ENCODE measurements at regions not wholly inside any gene's neighbourhood (a gene's known extent, or its start where the extent isn't known, plus 50 kb on each side); places are given as distances from the start of the nearest gene placed in this dataset.

DNA sequence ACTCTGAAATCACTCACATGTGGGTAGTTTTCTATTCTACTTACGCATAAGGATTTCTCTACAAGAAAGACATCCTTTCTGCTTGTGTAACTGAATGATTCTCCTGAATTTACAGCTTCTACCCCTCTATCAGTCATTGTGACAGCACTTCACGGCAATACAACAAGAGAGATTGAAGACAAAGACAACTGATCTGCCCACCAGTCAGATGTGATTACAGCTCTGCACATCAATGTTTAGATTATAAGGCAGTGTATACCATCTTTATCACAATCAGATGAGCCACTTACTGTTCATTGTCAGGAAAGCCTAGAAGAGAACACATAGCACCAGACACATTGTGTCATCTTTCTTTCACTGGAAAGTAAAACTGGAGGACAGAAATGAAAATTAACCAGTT is 324.4 kb downstream of the CENPC start:
- no peak for DNase-seq

DNA sequence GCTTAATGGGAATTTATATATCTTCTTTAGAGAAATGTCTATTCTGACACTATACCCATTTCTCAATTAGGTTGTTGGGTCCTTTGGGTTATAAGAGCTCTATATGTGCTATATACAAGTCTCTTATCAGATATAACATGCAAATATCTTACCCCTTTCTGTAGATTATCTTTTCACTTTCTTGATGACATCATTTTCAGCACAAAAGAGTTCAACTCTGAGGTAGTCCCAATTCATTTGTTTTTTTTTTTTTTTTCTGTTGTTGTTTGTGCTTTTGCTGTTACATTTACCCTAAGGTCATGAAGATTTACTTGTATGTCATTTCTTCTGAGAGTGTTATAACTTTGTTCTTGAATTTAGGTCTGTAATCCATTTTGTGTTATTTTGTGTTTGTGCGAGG is 326.4 kb downstream of the CENPC start:
- DNase-seq: no peak

DNA sequence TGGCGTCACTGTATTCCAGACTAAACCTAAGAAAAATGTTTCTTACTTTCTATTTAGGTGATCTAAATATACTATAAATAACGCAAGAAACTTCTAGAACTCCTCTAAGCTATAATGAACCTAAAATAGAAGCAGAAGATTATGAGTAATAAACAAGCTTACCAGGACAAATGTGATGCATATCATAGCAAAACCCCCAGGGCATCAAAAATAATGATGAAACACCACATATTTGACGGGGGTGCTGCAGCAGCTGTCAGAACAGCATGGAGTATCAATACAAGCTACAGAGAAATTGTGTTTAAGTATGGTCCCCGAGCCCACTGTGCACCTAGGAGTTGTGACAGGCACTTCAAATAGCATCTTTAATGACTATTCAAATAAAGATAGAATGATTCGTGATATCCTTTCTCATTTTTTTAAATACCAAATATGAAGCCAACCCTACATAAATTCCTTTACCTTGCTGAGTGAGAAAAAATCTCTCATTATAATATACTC is 337.3 kb downstream of the CENPC start:
- DNase-seq: no peak

DNA sequence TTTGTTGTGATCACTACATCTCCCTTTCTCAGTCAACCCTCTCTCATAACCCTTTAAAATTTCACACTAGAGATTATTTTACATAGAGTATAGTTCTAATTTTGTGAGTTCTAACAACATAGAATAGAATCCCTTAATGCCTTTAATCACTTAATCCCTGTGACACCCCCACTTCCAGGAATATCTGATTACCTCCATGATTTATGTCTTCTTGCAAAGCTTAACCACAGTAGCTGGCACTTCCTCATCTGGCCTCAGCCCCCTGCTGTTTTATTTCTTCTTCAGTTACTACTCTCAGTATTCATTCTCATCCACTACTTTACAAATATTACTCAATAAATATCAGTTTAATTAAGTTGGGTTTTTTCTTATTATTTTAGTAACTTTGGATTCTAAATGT is 340.9 kb downstream of the CENPC start:
- DNase-seq: no peak

DNA sequence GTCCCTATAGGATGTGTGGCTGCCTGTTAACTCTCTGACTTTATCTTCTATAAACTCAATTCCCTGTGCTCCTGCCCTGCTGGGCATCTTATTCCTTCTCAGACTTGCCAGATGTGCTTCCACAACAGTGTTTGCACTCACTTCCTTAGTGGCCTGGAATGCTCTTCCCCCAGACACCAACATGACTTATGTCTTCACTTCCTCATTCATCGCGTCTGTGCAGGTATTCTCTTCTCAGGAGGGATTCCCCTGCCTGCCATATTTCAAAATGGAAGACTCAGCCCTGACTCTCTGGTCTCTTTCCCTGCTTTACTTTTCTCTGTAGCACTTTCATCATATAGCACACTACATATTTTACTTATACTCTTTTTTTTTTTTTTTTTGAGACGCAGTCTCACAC is 344.0 kb downstream of the CENPC start:
- no peak for DNase-seq

DNA sequence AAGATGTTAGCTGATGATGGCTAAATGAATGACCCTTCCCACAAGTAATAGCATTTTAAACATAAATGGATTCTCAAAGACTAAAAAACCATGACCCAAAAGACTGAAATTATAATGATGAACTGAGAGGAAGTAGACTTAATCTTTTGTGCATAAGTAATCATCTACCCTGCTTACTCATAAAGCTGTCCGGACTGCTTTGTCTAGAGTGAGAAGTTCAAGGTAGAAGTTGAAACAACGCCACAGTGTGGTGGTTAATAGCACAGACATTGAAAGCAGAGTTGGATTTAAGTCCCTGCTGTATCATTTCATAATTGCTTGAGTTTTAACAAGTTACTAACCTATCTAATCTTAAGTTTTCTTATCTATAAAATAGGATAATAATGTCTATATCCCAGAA is 346.6 kb downstream of the CENPC start:
- peak; percentile 12 for DNase-seq

DNA sequence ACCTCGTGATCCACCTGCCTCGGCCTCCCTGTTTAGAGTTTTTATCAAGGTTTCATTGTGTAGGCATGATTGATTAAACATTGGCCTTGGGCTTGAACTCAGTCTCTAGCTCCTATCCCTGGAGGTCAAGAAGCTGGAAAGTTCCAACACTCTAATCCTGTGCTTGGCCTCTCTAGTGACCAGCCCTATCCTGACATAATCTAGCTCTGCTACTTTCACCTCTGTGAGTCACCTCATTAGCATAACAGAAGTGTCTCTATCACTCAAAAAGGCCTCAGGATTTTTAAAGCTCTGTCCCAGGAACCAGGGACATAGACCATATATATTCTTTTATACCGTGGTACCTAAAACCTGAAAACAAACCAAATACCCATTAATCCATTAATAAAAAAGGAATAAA is 377.5 kb downstream of the CENPC start:
- no peak for DNase-seq

DNA sequence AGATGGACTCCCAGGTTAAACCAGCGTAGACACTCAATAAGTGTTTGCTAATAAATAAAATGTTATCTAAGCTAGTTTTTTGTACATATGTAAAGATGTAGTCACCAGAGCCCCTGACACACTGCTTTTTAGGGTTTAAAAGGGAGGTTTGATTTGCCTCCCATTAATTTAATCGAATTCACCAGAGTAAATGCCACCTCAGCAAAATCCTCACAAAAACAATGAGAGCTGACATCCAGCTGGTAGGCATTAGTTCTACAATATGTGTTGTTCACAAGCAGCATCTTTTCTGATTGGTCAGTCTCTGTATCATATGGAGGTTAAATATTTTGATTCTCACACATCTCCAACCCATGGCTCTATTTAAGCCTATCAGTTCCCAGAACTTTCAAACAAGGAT is 382.6 kb downstream of the CENPC start:
- no peak for DNase-seq

DNA sequence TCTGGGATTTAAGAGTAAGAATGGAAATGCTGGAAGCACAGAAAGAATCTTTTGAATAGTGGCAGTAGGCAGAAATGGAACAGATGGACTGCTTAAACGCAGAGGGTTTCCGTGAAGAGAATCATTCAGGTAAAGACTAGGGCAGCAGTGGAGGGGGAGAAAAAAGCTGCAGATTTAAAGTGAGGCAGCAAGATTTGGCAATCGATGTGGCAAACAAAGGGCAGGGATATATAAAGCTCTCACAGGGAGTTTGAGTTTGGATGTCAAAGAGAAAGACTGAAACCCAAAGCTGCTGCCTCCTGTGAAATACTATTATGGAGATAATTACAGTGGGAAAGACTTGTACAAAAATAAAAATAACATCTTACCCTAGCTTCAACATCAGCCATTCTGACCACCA is 384.0 kb downstream of the CENPC start:
- no peak for DNase-seq

DNA sequence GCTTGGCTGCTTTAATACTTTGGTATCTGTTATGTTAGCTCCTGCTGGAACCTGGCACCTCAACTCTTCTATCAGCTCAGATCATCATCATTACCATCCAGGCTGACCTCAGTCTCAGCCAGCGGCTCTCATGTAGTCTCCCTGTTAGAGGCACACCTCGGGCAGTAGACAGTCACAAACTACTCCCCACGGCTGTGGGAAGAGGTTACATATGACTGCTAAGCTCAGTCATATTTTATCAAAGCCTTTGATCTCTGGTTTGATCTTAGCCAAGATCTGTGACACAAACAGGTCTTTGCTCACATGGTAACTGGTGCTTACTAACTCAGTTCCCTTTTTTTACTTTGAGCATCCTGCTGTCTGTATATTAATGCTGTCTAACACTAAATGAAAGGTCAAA is 384.9 kb downstream of the CENPC start:
- DNase-seq: no peak

DNA sequence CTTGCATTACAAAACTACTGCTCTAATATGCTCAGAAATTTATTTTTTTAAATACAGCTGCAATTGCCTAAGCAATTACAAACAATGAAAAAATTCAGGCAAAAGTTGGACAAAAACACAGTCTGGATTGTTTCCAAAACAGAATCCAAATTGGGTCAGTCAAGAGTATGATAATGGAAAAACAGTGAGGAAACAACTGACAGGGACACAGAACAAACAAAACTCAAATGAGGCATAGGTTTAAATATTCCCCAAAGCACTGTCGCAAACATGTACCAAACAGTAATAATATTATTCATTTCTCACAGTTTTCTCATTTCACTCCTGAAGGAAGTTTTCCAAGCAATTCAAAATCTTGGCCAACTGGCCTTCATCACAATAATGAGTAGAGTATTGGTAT is 386.6 kb downstream of the CENPC start:
- no peak for DNase-seq

DNA sequence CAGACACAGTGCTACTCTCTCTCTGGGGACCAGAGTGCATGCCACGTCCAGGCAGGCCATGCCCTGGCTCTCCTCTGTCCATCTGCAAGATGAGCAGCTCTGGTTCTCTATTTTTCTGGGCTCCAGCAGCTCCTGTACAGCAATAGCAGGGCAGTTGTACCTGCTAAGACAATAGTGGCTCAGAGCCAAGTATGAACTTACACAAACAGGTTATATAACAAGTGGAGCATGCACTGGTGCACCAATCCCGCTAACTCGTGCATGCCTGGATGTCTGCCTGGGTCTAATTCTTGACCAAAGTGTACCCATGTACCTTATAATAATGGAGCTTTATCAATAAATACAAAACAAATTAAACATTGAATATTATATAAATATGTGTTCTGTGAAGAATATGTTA is 392.3 kb downstream of the CENPC start:
- DNase-seq: no peak

DNA sequence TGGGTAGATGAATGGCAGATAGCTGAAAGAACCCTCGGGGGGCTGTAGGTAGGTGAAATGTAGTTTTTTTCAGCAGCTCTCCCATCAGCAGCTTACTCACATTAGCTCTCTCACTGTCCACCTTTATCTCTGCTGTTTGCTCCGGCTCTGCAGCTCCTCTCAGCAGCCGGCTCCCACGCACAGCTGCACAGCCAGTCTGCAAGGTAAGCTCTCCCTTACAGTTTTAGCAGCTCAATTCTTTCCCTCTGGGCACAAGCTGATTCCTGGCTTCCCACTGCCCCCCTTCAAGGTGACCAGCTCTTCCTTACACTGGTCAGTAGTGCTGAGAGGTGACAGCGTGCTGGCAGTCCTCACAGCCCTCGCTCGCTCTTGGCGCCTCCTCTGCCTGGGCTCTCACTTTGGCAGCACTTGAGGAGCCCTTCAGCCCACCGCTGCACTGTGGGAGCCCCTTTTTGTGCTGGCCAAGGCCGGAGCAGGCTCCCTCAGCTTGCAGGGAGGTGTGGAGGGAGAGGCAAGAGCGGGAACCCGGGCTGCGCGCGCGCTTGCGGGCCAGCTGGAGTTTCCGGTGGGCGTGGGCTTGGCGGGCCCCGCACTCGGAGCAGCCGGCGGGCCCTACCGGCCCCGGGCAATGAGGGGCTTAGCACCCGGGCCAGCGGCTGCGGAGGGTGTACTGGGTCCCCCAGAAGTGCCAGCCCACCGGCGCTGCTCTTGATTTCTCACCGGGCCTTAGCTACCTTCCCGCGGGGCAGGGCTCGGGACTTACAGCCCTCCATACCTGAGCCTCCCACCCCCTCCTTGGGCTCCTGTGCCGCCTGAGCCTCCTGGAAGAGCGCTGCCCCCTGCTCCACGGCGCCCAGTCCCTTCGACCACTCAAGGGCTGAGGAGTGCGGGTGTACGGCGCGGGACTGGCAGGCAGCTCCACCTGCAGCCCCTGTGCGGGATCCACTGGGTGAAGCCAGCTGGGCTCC is 393.6 kb downstream of the CENPC start:
- no peak for DNase-seq

DNA sequence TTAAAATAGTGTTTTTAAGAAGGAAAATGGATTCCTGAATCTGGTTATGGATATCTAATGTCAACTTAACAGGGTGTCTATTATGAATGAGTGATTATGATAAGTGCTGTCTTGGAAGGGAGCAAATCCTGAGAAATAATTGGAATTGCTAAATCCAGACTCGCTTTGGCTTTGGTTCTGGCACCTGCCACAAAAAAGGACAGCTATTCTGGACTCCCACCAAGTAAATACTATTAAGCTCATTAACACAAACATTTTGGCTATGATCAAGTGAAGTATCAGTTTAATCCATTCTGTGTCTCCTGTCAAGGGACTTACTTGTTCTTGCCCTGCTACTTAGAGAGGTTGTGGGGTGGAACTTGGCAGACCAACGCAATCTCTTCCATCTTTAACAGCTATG is 403.7 kb downstream of the CENPC start:
- no peak for DNase-seq

DNA sequence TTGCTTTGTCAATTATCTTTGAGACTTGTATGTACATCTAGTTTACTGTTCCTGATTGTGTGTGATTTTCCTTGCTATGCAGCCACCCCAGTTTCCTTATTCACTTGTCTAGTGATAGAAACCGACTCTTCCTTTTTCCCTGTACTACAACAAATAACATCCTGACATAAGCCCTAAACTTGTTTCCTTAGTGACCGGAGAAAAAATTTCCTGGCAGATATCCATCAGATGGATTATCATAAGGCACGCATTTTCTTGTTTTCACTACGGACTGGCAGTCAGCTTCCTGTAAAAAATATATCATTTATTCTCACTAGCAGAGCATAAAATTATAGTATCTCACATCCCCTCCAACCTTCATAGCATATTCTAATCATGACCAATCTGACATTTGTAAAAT is 410.7 kb downstream of the CENPC start:
- peak; percentile 6 for DNase-seq

DNA sequence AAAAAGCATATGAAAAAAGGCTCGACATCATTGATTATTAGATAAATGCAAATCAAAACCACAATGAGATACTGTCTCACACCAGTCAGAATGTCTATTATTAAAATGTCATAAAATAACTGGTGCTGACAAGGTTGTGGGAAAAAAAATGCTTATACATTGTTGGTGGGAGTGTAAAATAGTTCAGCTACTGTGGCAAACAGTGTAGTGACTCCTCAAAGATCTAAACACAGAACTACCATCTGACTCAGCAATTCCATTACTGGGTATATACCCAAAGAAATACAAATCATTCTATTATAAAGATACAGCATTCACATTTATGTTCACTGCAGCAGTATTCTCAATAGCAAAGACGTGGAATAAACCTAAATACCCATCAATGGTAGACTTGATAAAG is 412.1 kb downstream of the CENPC start:
- no peak for DNase-seq

DNA sequence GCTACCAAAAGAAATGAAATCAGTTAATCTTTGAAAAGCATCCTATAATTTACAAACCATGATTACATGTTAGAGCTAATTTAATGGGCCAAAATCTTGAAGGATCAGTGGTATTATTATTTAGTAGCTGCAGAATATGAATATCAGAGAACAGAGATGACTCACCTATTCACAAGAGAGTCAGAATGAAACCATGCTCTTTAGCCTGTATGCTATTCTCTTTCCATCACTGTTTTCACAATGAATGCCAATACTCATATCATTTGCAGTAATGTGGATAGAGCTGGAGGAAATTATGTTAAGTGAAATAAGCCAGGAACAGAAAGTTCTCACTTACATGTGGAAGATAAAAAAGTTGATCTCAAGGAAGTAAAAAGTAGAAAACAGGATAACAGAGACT is 414.1 kb downstream of the CENPC start:
- DNase-seq: no peak

DNA sequence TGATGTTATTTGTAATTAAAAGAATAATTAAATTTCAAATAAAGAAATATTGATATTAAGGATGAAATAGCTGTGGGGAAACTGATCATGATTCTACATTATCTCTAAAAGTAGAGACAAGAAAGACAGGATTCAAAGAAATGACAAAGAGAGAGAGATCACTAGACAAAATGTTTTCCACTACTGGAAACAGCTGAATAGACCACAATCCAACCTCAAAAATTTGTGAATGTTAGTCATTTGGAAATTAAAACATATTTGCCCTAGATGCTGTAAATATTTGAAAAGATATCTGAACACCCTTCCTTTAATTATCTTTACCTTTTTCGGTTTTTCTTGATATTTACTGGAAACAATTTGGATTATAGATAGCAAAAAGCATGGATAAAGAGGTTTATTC is 414.9 kb downstream of the CENPC start:
- no peak for DNase-seq

DNA sequence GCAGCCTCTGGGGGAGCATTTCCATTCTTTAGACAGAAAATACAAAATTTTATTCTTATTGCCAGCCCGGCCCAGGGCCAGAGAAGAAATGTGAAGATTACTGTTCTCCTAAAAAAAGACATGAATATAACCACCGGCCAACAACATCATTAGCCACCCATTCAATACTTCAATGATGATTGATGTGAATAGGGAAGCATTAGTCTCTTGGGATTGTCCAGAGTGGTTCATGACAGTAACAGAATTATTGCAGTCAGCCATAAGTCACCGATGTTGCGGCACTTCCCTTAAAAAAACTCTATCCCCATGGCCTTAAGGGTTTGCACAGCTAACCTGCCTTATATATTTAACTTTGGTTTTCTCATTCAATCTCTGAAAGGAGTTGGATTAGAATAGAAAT is 418.7 kb downstream of the CENPC start:
- DNase-seq: no peak

DNA sequence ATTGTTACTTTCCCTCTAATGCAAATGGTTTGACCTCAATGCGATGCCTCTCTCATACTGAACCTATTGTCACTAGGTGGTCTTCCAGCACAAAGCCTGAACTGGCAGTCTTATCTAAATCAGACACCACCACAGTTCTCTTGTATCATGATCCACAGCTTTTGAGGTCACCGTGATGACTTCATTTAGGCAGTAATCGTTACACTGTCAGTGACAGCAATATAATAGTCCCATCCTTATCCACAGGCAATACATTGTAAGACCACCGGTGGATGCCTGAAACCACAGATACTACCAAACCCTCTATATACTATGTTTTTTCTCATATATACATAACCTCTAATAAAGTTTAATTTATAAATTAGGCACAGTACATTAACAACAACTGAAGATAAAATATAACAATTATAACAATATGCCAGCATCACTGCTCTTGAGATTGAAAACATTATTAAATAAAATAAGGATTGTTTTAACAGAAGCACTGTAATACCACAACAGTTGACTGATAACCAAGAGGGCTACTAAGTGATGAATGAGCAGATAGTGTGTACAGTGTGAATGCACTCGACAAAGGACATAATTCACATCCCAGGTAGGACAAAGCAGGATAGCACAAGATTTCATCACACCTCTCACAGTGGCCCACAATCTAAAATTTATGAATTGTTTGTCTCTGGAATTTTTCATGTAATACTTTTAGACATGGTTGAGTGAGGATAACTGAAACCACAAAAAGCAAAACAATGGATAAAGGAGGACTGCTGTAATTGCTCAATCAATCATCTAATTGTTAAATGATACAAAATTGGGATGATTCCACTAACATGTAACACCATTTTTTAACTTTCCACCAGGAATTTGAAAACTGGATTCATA is 419.4 kb downstream of the CENPC start:
- DNase-seq: no peak

DNA sequence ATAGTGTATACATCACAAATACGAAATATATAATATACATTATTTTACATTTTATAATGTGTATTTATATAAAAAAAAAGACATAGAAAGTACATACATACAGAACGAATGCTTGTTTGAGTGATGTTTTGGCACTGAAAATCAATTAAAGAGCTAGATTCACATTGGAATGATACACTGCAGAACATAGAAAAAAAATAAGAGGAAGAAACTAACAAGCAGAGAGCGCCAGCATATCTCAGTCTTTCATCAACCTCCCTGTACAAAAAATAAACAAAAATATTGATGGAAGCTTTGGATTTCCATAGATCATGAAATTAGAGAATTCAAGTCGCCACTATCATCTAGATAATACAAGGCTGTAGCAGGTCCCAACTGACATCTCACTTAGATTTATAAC is 420.6 kb downstream of the CENPC start:
- DNase-seq: no peak

DNA sequence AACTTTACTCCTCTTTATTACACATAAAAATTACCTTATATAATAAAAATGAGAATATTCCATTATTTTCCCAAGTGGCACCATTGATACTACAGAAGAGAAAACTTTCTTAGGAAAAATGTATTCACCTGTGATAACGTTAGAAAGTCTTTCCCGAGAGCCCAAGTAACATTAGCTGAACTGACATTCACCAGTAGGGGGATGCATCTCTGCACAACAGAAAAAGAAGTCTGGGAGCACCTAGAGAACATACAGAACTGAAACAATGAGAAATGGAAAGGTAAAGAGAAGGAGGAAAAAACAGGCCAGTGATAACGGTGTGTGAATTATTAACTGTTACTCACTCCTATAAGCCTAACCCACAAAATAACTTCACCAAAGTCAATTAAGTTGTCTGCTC is 423.3 kb downstream of the CENPC start:
- DNase-seq: no peak

DNA sequence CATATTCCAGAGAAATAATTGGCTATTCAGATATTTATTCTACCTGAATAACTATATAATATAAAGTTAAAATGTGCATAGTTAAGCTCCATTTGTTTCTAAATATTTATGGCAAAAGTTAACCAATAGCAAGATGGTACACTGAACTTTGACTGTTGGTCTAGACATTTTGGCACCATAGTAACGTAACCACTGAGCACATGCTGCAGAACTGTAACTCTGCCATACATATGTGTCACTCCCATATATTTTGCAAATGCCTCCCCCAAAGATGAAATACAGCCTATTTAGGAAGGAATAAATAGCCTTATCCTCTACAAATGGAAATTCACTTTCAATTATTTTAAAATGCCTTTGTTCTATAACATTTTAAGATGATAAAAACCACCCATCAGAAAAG is 424.9 kb downstream of the CENPC start:
- DNase-seq: no peak

Data from skin of body (tissue), 1 donor.